GM21576 (cell line): ENCODE measurements at regions not wholly inside any gene's neighbourhood (a gene's known extent, or its start where the extent isn't known, plus 50 kb on each side); places are given as distances from the start of the nearest gene placed in this dataset.
"Not testable (repeated sequence)": the region's sequence is repeated elsewhere in the genome, so short reads cannot be mapped to it uniquely, and the experiment has no call there.

ENCODE experiments used
- ATAC-seq: cut with Tn5 transposase; IDR thresholded peaks from one replicate; pipeline ENCODE4 v1.9.1; 2021; ENCODE audit warnings: mild to moderate bottlenecking, moderate library complexity; ENCODE audit not compliant: unreplicated experiment

GRCh38 chr3:193040836-193041672, 123.4 kb upstream of the MB21D2 start:
- ATAC-seq: peak; percentile 85

GRCh38 chr3:193046371-193046770, 128.7 kb upstream of the MB21D2 start:
- no peak for ATAC-seq

- ATAC-seq: not testable (repeated sequence)
These were observed 129.8 kb upstream of the MB21D2 start for GRCh38 chr3:193047461-193047860.

DNA sequence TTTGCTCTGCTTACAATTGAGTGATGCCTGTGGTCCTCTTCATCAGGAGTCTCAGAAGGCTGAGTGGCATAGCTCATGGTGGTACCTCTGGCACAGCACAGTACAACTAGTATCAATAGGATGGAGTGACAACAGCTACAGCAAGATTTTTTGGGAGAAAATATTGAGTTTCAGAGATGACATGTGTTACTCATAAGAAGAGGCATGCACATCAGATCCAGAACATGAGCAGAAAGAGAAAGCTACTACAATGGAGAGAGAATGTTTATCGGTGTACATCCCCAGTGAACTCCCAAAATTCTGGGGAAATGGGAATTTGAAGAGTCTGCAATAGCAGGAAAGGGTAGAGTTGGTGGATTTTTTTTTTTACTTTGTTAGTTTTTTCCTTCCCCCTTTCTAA, 130.5 kb upstream of the MB21D2 start:
- ATAC-seq: no peak

DNA sequence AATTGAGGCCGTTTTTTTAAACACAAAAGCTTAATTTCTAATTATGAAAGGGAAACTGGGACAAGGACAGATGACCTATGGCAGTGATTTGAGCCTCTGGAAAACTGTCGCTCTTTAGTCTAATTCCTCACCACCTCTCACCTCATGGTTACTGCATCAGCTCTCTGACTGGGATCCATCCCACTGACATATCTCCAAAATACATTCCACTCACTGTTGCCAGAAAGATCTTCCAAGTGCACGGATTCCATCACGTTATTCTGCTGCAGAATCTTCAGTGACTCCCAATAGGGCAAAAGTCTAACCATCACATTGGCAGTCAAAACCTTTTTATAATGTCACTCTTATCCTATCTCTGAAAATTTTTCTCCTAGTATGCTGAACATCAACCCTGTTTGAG, 132.3 kb upstream of the MB21D2 start:
- ATAC-seq: no peak

DNA sequence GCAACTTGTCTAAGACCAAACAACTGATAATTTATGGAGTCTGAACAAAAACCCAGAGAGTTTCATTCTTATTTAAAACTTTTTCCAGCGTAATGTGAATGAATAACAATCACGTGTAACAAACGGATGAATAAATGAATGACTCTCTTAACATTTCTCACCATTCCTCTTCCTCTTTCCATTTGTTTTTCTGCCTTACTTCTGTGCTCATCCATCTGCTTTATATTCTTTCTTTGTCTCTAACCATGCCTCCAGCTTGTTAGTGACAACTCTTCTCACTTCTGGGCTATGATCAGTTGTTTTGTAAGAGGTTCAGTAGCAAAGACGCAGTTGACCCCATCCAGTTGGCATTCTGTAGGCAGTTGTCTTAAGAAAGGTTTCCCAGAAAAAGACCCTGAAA, 133.7 kb upstream of the MB21D2 start:
- no peak for ATAC-seq

- no peak for ATAC-seq
These were observed 134.8 kb upstream of the MB21D2 start for GRCh38 chr3:193052354-193053045.

- no peak for ATAC-seq
These were observed 135.4 kb upstream of the MB21D2 start for GRCh38 chr3:193053046-193053435.

- ATAC-seq: no peak
These were observed 137.7 kb upstream of the MB21D2 start for GRCh38 chr3:193055352-193055751.

- ATAC-seq: no peak
These were observed 140.0 kb upstream of the MB21D2 start for GRCh38 chr3:193057616-193058015.

DNA sequence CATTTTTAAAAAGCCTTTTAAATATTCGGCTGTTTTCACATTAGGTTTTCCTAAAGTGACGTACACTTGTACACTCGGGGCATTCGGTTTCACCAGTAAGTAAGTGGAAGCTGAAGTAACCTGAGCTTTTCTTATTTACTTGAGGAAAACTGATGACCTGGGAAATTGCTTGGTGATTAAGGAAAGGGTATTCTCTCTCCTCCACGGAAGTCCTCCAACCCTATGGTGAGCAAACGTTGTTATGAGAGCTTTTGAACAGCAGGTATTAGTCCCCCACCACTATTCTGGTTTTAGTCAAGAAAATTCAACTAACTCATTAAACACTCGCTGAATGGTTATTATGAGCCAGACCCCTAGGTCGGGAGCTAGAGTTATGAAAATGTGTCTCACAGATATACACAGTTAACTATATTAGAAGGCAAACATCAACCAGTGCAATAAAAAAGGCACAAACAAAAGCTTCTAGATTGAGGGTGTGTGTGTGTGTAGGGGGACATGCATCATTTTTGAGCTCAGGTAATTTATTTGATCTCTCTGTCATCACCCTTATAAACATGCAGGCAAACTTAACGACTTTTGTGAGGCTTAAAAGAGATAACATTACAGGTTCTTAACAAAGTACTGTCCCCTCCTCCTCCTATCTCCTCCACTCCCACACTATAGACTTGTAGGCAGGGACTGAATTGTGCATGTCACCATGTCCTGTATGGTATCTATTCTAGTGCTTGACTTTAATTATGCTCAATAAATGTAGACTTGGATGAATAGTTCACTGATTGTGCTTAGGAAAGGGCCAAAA, 143.3 kb upstream of the MB21D2 start:
- ATAC-seq: no peak

- ATAC-seq: no peak
These were observed 150.7 kb upstream of the MB21D2 start for GRCh38 chr3:193068365-193068764.

- not testable (repeated sequence) for ATAC-seq
These were observed 152.1 kb upstream of the MB21D2 start for GRCh38 chr3:193069732-193070131.

DNA sequence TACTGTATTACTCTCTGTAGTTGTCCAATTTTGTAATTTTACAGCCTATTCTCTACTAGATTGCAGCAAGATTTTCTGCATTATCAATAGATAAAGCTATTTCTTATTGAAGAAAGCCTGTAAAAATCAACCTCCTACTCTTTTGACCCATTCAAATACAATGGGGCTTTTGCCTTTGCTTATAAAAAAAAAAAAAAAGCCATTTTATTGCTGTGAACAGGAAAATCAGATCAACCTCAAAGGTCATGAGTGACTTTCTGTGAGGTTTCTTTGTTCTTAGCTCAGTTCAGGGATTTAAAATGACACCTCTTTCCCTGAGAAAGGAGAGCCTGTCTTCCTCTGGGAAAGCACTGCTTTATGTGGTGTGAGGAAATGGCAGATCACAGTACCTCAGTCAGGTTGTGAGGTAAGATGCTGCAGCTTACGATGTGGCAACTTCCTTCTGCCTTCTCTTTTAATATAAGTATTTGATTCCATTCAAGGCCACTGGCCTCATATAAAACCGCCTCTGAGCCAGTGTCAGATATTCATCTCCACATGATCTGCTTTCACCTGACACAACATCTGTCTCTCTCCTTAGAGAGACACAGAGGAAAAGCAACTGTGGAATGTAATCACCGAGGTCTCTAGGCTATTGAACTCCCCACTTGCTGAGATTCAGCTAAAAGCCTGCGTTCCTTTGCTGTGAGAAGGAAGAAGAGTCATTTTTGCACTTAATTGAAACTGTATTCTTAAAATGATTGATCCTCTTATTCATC, 161.5 kb upstream of the MB21D2 start:
- ATAC-seq: no peak

DNA sequence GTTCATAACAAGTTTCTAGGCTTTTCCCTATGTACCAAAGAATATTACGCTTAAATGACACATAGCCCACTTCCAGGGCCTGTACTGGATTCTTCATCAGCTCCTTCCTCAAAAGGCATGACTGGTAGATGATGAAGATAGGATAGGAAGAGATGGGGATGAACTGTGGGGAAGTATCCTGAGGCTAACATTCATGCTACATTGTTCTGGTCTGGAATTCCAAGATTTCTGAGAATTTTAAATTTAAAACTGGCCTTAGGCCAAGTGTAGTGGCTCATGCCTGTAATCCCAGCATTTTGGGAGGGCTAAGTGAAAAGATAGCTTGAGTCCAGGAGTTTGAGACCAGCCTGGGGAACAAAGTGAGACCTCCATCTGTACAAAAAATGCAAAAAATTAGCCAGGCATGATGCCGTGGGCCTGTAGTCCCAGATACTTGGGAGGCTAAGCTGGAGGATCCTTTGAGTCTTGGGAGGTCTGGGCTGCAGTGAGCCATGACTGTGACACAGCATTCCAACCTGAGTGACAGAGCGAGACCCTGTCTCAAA, 160.1 kb upstream of the PLAAT1 start:
- ATAC-seq: no peak

DNA sequence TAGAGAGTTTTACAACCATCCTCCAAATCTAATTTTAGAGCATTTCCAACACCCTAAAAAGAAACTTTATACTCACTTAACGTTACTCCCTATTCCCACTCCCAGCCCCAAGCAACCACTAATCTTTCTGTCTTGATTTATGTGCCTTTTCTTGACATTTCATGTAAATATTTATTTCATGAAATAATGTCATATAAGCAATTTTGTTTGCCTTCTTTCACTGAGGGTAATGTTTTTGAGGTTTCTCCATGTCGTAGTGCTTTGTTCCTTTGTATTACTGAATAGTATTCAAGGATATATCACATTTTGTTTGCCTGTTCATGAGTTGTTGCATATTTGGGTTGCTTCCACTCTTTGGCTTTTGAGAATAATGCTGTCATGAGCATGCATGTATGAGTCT, 155.4 kb upstream of the PLAAT1 start:
- no peak for ATAC-seq

- ATAC-seq: no peak
These were observed 154.3 kb upstream of the PLAAT1 start for GRCh38 chr3:193086681-193087080.

DNA sequence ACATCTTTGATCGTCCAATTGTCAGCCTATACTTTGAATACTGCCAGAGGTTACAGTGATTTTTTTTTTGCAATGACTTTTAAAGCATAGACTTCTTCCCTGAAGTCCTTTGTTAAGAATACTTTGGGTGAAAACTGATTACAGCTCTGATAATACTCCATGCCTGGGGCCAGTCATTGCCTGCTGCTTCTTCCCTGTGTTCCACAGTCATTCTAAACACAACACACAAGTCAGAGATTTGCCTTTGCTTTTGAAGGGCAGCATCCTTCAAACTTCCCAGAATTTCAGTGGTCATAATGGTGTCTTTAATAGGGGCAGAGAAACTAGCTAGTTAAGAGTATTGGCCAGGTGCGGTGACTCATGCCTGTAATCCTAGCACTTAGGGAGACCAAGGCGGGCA, 153.7 kb upstream of the PLAAT1 start:
- no peak for ATAC-seq

DNA sequence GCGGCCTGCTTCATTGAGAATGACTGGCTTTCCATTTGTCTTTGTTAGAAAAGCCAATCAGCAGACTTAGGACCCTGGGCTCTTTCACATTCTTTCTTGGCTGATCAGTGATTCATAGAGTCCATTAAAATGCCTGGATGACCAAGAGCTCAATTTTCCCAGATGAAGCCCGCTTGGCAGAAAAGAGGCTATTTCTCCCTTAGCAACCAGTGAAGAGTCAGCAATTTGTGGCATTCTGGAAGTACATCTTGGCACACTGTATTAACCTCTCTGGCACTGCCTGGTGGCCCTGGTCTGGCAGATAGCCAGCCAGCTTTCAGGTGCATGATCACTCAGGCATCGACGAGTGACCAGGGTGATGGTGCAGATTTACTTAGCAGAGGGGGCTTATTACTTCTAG, 145.7 kb upstream of the PLAAT1 start:
- ATAC-seq: no peak

DNA sequence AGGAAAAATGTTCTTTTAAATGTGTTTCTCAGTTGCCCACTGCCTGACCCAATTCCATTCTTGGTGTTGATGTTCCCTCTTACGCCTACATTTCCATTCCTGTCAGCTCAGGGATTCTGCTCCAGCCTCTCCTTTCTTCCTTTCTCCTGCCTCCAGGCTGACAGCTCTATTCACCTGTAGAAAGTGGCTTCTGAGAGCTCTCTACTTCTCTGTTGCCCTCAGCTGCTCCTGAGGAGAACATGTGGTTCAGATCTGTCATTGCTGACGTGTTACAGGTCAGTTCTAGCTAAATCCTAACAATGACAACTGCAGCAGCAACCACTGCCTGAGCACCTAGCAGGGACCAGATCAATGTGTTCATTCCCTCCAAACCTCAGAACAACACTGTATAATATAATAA, 144.9 kb upstream of the PLAAT1 start:
- ATAC-seq: no peak
